Activated gamma-delta T cell (primary cell): ENCODE measurements at regions not wholly inside any gene's neighbourhood (a gene's known extent, or its start where the extent isn't known, plus 50 kb on each side); places are given as distances from the start of the nearest gene placed in this dataset.

Experiments used
- DNase-seq: peaks from one replicate; lab custom pipeline; 2025; lab: John Stamatoyannopoulos, UW

- DNase-seq = no peak
Observed at GRCh38 chr5:27639005-27639612, 600.7 kb upstream of the CDH9 start.

- no peak for DNase-seq
Observed at GRCh38 chr5:27619982-27620381, 581.6 kb upstream of the CDH9 start.

- DNase-seq = no peak
Observed at GRCh38 chr5:27612161-27612560, 573.8 kb upstream of the CDH9 start.

GRCh38 chr5:27608992-27609391 is 570.6 kb upstream of the CDH9 start:
- no peak for DNase-seq

- no peak for DNase-seq
Observed at GRCh38 chr5:27598576-27598975, 560.2 kb upstream of the CDH9 start.

- no peak for DNase-seq
Observed at GRCh38 chr5:27594141-27594540, 555.8 kb upstream of the CDH9 start.

GRCh38 chr5:27592231-27592630 is 553.8 kb upstream of the CDH9 start:
- DNase-seq = no peak

GRCh38 chr5:27590503-27590902 is 552.1 kb upstream of the CDH9 start:
- DNase-seq = no peak

- no peak for DNase-seq
Observed at GRCh38 chr5:27578279-27578678, 539.9 kb upstream of the CDH9 start.

- no peak for DNase-seq
Observed at GRCh38 chr5:27571681-27572080, 533.3 kb upstream of the CDH9 start.

- no peak for DNase-seq
Observed at GRCh38 chr5:27568811-27569210, 530.4 kb upstream of the CDH9 start.

- no peak for DNase-seq
Observed at GRCh38 chr5:27561408-27561807, 523.0 kb upstream of the CDH9 start.

- DNase-seq = no peak
Observed at GRCh38 chr5:27548484-27548883, 510.1 kb upstream of the CDH9 start.

- no peak for DNase-seq
Observed at GRCh38 chr5:27535031-27535557, 496.7 kb upstream of the CDH9 start.

- DNase-seq = no peak
Observed at GRCh38 chr5:27532305-27532704, 493.9 kb upstream of the CDH9 start.

GRCh38 chr5:27524515-27524914 is 486.1 kb upstream of the CDH9 start:
- no peak for DNase-seq

- peak; percentile 3 for DNase-seq
Observed at GRCh38 chr5:27523629-27524028, 485.2 kb upstream of the CDH9 start.

- no peak for DNase-seq
Observed at GRCh38 chr5:27516437-27516836, 478.1 kb upstream of the CDH9 start.

GRCh38 chr5:27511061-27511460 is 472.7 kb upstream of the CDH9 start:
- no peak for DNase-seq

GRCh38 chr5:27503813-27504212 is 465.4 kb upstream of the CDH9 start:
- DNase-seq = no peak

- DNase-seq = no peak
Observed at GRCh38 chr5:27502236-27502635, 463.9 kb upstream of the CDH9 start.

GRCh38 chr5:27497491-27497890 is 459.1 kb upstream of the CDH9 start:
- DNase-seq = no peak

- DNase-seq = no peak
Observed at GRCh38 chr5:27494887-27495286, 456.5 kb upstream of the CDH9 start.

- DNase-seq = no peak
Observed at GRCh38 chr5:27491746-27492439, 453.5 kb upstream of the CDH9 start.
